NB4 (cell line): ENCODE measurements at regions not wholly inside any gene's neighbourhood (a gene's known extent, or its start where the extent isn't known, plus 50 kb on each side); places are given as distances from the start of the nearest gene placed in this dataset.

Source experiments
- DNase-seq: peaks from one replicate; pipeline ENCODE4 v3.0.0; 2010; ENCODE audit warnings: low read depth
- H3K4me3 ChIP-seq: one replicate; pipeline ENCODE4 v1.5.1; 2011; ENCODE audit warnings: mild to moderate bottlenecking, low read depth, low read length, moderate library complexity
- MYC ChIP-seq: IDR thresholded peaks from 2 replicates; pipeline ENCODE4 v1.6.1; 2011; ENCODE audit warnings: low read depth, low read length
- POLR2A ChIP-seq: IDR thresholded peaks from 2 replicates; pipeline ENCODE4 v1.6.1; 2011; ENCODE audit warnings: mild to moderate bottlenecking; ENCODE audit not compliant: insufficient read length; ENCODE audit errors: extremely low read depth
- TF ChIP-seq, protein P1 (sequence below): IDR thresholded peaks from 2 replicates; pipeline ENCODE4 v1.6.1; 2011; ENCODE audit warnings: low read depth, low read length
- TF ChIP-seq, protein P2 (sequence below): IDR thresholded peaks from one replicate; pipeline ENCODE4 v1.5.1; 2012; ENCODE audit warnings: low read depth, low read length

DNA sequence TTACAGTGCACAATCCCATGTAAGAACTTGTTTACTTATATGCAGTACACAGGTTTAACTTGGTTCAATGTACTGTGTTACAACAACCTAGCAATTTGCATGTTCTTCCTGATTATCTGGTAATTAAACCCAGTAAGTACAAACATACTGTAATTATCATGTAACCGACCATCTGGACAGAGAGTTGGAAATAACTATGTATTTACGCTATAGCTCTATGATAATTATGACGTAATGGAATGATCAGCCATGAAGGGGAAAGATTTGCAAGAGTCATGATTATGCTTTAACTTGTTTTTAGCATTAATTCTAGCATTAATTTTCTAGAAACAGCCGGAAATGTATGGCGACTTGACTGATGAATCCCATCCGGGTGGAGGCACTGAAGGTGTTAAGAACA is 74.8 kb upstream of the SALL1 start:
- TF ChIP-seq, protein P1, sequence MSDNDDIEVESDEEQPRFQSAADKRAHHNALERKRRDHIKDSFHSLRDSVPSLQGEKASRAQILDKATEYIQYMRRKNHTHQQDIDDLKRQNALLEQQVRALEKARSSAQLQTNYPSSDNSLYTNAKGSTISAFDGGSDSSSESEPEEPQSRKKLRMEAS: no peak
- TF ChIP-seq MYC (no peak), POLR2A (no peak)
- TF ChIP-seq, protein P2, sequence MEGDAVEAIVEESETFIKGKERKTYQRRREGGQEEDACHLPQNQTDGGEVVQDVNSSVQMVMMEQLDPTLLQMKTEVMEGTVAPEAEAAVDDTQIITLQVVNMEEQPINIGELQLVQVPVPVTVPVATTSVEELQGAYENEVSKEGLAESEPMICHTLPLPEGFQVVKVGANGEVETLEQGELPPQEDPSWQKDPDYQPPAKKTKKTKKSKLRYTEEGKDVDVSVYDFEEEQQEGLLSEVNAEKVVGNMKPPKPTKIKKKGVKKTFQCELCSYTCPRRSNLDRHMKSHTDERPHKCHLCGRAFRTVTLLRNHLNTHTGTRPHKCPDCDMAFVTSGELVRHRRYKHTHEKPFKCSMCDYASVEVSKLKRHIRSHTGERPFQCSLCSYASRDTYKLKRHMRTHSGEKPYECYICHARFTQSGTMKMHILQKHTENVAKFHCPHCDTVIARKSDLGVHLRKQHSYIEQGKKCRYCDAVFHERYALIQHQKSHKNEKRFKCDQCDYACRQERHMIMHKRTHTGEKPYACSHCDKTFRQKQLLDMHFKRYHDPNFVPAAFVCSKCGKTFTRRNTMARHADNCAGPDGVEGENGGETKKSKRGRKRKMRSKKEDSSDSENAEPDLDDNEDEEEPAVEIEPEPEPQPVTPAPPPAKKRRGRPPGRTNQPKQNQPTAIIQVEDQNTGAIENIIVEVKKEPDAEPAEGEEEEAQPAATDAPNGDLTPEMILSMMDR: no peak
- no peak for DNase-seq
- H3K4me3 ChIP-seq: no peak overlapping the region

DNA sequence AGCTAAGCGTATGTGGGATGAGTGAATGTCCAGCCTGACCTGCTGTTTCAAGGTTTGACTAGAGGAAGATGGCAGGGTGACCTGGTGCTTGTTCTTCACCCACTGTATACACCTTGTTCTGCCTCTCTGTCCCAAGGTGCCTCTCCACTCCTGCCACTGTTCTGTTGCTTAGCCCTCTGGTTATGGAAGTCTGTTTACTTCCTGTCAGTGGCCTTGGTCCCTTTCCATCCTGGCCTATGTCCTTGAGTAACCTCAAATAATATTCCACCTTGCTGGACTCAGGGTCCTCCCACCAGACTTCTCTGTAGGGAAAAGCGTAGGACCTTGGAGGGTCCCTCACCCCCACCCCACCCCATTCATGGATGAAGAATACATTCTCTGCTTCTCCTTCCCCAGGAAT is 73.2 kb upstream of the SALL1 start:
- TF ChIP-seq MYC: no peak
- DNase-seq: no peak
- H3K4me3 ChIP-seq: no peak overlapping the region

DNA sequence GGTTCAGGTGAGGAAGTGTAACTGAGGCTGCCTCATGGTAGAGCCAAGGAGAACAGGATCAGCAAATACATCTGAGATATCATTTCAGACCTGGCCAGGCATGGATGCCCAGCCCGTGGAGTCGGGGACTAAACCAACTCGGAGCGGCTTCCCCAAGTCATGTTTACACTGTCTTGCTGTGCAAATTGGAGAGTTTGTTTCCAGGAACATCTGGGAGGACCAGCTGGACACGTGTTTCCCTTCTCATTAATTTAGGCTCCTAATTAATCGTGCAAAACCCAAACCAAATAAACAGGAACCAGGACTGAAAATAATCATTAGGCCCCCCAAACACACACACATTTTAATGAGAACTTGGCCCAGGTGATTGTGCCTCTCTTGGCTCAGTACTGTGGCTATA is 70.9 kb upstream of the SALL1 start:
- H3K4me3 ChIP-seq: no peak overlapping the region
- no peak for TF ChIP-seq MYC
- no peak for TF ChIP-seq POLR2A
- TF ChIP-seq, protein P2: no peak
- TF ChIP-seq, protein P1: no peak
- no peak for DNase-seq

DNA sequence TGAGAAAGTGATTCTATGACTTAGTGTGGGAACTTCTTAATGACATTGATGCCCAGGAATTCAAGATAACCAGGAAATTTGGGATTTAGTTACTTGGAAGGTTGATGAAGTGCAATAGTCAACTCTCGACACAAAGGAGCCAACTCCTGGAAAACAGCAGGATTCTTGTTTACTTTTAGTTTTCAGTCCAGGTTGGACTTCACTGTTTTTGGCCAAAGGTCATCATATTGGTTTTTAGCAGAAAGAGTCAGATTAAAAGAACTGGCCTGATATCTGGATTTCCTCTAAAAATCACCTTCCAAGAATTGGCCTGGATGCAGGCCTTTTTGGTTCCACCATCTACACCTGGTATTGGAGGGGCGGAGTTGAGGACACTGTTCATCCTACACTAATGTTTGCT is 60.1 kb upstream of the SALL1 start:
- TF ChIP-seq, protein P1: no peak
- TF ChIP-seq MYC: no peak
- TF ChIP-seq POLR2A: no peak
- TF ChIP-seq, protein P2: no peak
- H3K4me3 ChIP-seq: no peak overlapping the region
- DNase-seq: no peak

DNA sequence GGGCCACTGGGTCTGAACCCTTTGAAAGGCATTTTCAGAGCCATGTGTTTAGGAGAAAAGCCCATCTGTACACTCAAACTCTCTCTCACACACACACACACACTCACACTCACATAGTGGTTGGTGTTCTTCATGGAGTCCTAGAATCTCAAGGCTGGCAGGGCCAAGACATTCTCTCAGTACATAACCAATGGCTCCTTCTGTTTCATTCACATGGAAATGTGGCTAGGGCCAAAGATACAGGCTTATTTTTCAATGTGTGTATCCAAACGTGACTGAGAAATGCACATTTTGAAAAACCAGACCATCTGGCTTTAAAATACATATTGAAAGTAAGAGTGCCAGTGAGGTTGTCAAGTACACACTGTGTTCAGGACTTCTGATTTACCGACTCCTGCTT is 59.0 kb upstream of the SALL1 start:
- no peak for DNase-seq
- TF ChIP-seq, protein P1: no peak
- TF ChIP-seq, protein P2: no peak
- TF ChIP-seq MYC (no peak), POLR2A (no peak)
- no peak overlapping the region for H3K4me3 ChIP-seq

DNA sequence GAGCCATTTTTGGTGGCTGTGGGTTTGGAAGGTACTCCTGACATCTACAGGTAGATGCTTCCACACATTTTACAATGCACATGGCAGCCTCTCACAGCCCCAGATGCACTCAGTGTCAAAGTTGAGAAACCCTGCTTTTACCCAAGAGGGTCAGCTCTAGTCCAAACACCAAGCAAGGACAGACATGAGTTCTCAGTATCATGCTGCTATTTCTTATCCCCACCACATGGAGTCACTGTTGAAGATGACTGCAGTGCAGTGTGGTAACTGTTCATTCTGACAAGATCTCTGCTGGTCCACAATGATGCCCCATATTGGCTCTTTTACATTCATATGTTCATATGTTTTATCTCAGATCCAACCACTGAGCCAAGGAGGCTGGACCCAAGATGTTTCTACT is 50.5 kb upstream of the SALL1 start:
- peak; percentile 8 for DNase-seq

More for the DNA sequence above, 50.5 kb upstream of the SALL1 start:
- TF ChIP-seq, protein P2: peak; percentile 13
- no peak for TF ChIP-seq POLR2A
- no peak overlapping the region for H3K4me3 ChIP-seq
